CD14-positive monocyte (primary cell): ENCODE measurements at regions not wholly inside any gene's neighbourhood (a gene's known extent, or its start where the extent isn't known, plus 50 kb on each side); places are given as distances from the start of the nearest gene placed in this dataset.

Source experiments
- DNase-seq, 3 donors: peaks; one replicate each; pipeline ENCODE4 v3.0.0-alpha.2; 2011 to 2022
- H2AFZ ChIP-seq: 2 replicates; pipeline ENCODE4 v1.6.0; 2012; ENCODE audit warnings: mild to moderate bottlenecking, low read depth, low read length, inconsistent platforms; ENCODE audit not compliant: insufficient read depth, poor library complexity, severe bottlenecking
- H3K27ac ChIP-seq, 2 donors: 1 replicate in 1 of 2; 2 replicates in 1 of 2; pipeline ENCODE4 v1.5.1; 2012 to 2013; ENCODE audit warnings: low read length in 2 of 2, control low read depth in 1 of 2, inconsistent platforms in 1 of 2, low read depth in 1 of 2, mild to moderate bottlenecking in 1 of 2
- H3K27me3 ChIP-seq, 2 donors: one replicate each; pipeline versions ENCODE4 v1.6.0 to v1.6.1; 2011 to 2013; ENCODE audit warnings: low read length in 2 of 2; ENCODE audit not compliant: control insufficient read depth in 2 of 2, insufficient read depth in 2 of 2
- H3K36me3 ChIP-seq, 2 donors: replicated peaks in 1 of 2; 1 replicate in 1 of 2; 2 replicates in 1 of 2; pipeline versions ENCODE4 v1.5.1 to v1.6.1; 2012 to 2013; ENCODE audit warnings: low read length in 2 of 2, control low read depth in 1 of 2, inconsistent platforms in 1 of 2, mild to moderate bottlenecking in 1 of 2; ENCODE audit not compliant: insufficient read depth in 2 of 2, control insufficient read depth in 1 of 2
- H3K4me1 ChIP-seq, 2 donors: 1 replicate in 1 of 2; 2 replicates in 1 of 2; pipeline versions ENCODE4 v1.5.1 to v1.6.1; 2012 to 2013; ENCODE audit warnings: low read length in 2 of 2, control low read depth in 1 of 2, inconsistent platforms in 1 of 2, mild to moderate bottlenecking in 1 of 2, moderate library complexity in 1 of 2; ENCODE audit not compliant: insufficient read depth in 2 of 2, control insufficient read depth in 1 of 2
- H3K4me2 ChIP-seq: replicated peaks from 2 replicates; pipeline ENCODE3; 2012; ENCODE audit warnings: low read length, moderate library complexity, mild to moderate bottlenecking; ENCODE audit not compliant: poor library complexity, severe bottlenecking; ENCODE audit errors: extremely low read depth
- H3K4me3 ChIP-seq, 3 experiments: fragments of 200-600 bp in 1 of 3; sonication (generic) in 1 of 3; replicated peaks in 1 of 3; 1 replicate in 2 of 3; 2 replicates in 1 of 3; pipeline ENCODE4 v1.5.1; 2011 to 2013; ENCODE audit warnings: low read length in 3 of 3, mild to moderate bottlenecking in 3 of 3, control low read depth in 2 of 3, low read depth in 2 of 3, inconsistent platforms in 1 of 3, moderate library complexity in 1 of 3
- H3K79me2 ChIP-seq: 2 replicates; pipeline ENCODE4 v1.6.0; 2012; ENCODE audit warnings: mild to moderate bottlenecking, control low read depth, inconsistent platforms, low read length, moderate library complexity; ENCODE audit not compliant: insufficient read depth
- H3K9ac ChIP-seq: 2 replicates; pipeline ENCODE4 v1.6.0; 2017; ENCODE audit warnings: low read length, mild to moderate bottlenecking; ENCODE audit not compliant: insufficient read depth, poor library complexity, severe bottlenecking
- H3K9me3 ChIP-seq, 2 donors: replicated peaks in 1 of 2; 1 replicate in 1 of 2; 2 replicates in 1 of 2; pipeline versions ENCODE4 v1.5.1 to v1.6.1; 2012 to 2013; ENCODE audit warnings: low read length in 2 of 2, control low read depth in 1 of 2; ENCODE audit not compliant: control insufficient read depth in 1 of 2, insufficient read depth in 1 of 2
- H4K20me1 ChIP-seq: 2 replicates; pipeline ENCODE4 v1.6.0; 2012; ENCODE audit warnings: mild to moderate bottlenecking, low read length, control low read depth, moderate library complexity; ENCODE audit not compliant: insufficient read depth
- H3K27ac Mint-ChIP-seq, 7 donors: one replicate each; pipeline ENCODE4 v1.8.0; 2020; ENCODE audit warnings: mild to moderate bottlenecking in 7 of 7, mixed read lengths in 7 of 7, moderate library complexity in 6 of 7, inconsistent platforms in 2 of 7
- H3K27me3 Mint-ChIP-seq, 3 donors: one replicate each; pipeline ENCODE4 v1.8.0; 2021 to 2022; ENCODE audit warnings: low read depth in 3 of 3, mild to moderate bottlenecking in 3 of 3, mixed read lengths in 3 of 3, moderate library complexity in 3 of 3, inconsistent platforms in 1 of 3
- H3K36me3 Mint-ChIP-seq, 2 donors: one replicate each; pipeline ENCODE4 v1.8.0; 2020; ENCODE audit warnings: mixed read lengths in 2 of 2, inconsistent platforms in 1 of 2, mild to moderate bottlenecking in 1 of 2
- H3K4me1 Mint-ChIP-seq: one replicate; pipeline ENCODE4 v1.8.0; 2020; ENCODE audit warnings: mild to moderate bottlenecking, mixed read lengths
- H3K4me3 Mint-ChIP-seq, 2 donors: one replicate each; pipeline ENCODE4 v1.8.0; 2020; ENCODE audit warnings: mild to moderate bottlenecking in 2 of 2, mixed read lengths in 2 of 2, moderate library complexity in 1 of 2
- H3K9me3 Mint-ChIP-seq, 7 donors: one replicate each; pipeline ENCODE4 v1.8.0; 2020 to 2022; ENCODE audit warnings: mixed read lengths in 7 of 7, mild to moderate bottlenecking in 6 of 7, moderate library complexity in 6 of 7, inconsistent platforms in 2 of 7
- WGBS: methylation state at CpG from one replicate; pipeline ENCODE4 v1.1.5; 2013; ENCODE audit warnings: missing lambda C conversion rate; ENCODE audit not compliant: insufficient coverage; 5-methylcytosine and 5-hydroxymethylcytosine counted together
- intact Hi-C, 2 donors: fragments of 100-400 bp; cut with micrococcal nuclease; formaldehyde crosslinking; loops; one replicate each; pipeline versions ENCODE4 v1.15.0 to v1.15.1; 2023
- TF ChIP-seq, protein P1 (sequence below): fragments of 200-600 bp; IDR thresholded peaks from one replicate; pipeline ENCODE4 v1.8.0; 2022; ENCODE audit warnings: antibody characterized with exemption, mild to moderate bottlenecking

DNA sequence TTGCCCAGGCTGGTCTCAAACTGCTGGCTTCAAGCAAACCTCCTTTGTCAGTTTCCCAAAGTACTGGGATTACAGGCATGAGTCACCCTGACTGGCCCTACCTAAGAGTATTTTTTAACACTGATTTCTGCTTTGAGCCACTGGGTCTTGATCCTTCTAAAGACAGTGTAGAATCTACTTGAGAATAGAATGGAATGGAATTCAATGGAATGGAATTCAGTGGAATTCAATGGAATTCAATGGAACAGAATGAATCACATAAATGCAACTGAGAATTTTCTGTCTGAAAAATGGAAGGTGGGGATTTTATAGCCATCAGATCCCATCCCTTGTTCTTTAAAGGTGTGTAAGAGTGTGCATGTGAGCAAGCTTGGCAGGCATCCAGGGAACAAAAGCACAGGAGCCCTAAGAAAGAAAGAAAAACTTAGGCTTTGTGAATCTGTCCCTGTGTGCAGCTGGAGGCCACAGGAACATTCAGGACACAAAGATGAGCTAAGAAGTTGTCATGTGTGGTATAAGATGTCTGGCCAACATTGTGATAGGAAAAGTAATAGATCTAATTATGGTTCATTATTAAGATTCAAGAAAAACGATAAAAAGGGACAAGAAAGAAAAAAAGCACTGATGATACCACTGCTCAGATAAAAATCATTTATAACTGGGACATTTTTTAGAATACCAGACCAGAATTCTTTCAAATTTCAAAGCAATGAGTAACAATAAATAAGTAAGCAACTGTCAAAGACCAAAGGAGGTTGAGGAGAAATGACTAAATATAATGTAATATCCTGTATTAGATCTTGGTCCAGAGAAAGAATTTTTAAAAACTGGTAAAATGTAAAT is 681.0 kb upstream of the GJE1 start:
- no peaks in the 10 kb centered on the region for H3K36me3 ChIP-seq
- no peak overlapping the region for H3K27ac Mint-ChIP-seq

DNA sequence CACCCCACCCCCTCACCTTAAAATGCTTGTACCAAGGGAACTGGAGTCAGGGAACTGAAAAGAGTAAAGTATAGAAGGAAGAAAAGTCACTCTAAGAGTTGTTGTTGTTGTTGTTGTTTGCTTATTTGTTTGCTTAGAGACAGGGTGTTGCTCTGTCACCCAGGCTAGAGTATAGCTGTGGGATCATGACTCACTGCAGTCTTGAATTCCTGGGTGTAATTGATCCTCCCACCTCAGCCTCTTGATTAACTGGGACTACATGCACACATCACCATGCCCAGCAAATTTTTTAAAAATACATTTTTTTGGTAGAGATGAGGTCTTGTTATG is 681.6 kb upstream of the GJE1 start:
- H4K20me1 ChIP-seq: no peaks in the 10 kb centered on the region
- H3K36me3 ChIP-seq: no peaks in the 10 kb centered on the region
- peaks cover 1 to 15% (median 5%) of the 10 kb centered on the region in 7 donors for H3K9me3 Mint-ChIP-seq
- no peaks in the 10 kb centered on the region for H3K36me3 Mint-ChIP-seq
- TF ChIP-seq, protein P1, sequence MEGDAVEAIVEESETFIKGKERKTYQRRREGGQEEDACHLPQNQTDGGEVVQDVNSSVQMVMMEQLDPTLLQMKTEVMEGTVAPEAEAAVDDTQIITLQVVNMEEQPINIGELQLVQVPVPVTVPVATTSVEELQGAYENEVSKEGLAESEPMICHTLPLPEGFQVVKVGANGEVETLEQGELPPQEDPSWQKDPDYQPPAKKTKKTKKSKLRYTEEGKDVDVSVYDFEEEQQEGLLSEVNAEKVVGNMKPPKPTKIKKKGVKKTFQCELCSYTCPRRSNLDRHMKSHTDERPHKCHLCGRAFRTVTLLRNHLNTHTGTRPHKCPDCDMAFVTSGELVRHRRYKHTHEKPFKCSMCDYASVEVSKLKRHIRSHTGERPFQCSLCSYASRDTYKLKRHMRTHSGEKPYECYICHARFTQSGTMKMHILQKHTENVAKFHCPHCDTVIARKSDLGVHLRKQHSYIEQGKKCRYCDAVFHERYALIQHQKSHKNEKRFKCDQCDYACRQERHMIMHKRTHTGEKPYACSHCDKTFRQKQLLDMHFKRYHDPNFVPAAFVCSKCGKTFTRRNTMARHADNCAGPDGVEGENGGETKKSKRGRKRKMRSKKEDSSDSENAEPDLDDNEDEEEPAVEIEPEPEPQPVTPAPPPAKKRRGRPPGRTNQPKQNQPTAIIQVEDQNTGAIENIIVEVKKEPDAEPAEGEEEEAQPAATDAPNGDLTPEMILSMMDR: no peak
- no peak overlapping the region for H3K27ac ChIP-seq
- H3K9me3 ChIP-seq: peaks cover 0 to 3% of the 10 kb centered on the region in 2 donors
- H3K79me2 ChIP-seq: no peaks in the 10 kb centered on the region
- no peaks in the 10 kb centered on the region for H3K27me3 ChIP-seq
- peaks cover 0 to 3% (median 0%) of the 10 kb centered on the region in 3 donors for H3K27me3 Mint-ChIP-seq
- H3K4me3 ChIP-seq: no peak overlapping the region
- H3K27ac Mint-ChIP-seq: no peak overlapping the region
- intact Hi-C loops: no loop called here
- no peak overlapping the region for H3K4me3 Mint-ChIP-seq
- no peaks in the 10 kb centered on the region for H3K4me1 ChIP-seq
- H3K4me1 Mint-ChIP-seq: no peaks in the 10 kb centered on the region
- DNase-seq: no peak
- no peak overlapping the region for H3K9ac ChIP-seq
- no peak overlapping the region for H2AFZ ChIP-seq
- H3K4me2 ChIP-seq: no peak overlapping the region

More for the DNA sequence above, 681.0 kb upstream of the GJE1 start:
- intact Hi-C loops: no loop called here
- Histone ChIP-seq H3K4me2 (no peak overlapping the region), H3K79me2 (no peaks in the 10 kb centered on the region), H3K27ac (no peak overlapping the region), H3K4me3 (no peak overlapping the region), H3K9ac (no peak overlapping the region), H2AFZ (no peak overlapping the region), H3K9me3 (peaks cover 0 to 3% of the 10 kb centered on the region in 2 donors), H4K20me1 (no peaks in the 10 kb centered on the region), H3K4me1 (no peaks in the 10 kb centered on the region), H3K27me3 (no peaks in the 10 kb centered on the region)
- H3K4me3 Mint-ChIP-seq: no peak overlapping the region
- peaks cover 0 to 3% (median 0%) of the 10 kb centered on the region in 3 donors for H3K27me3 Mint-ChIP-seq
- TF ChIP-seq, protein P1: no peak
- H3K4me1 Mint-ChIP-seq: no peaks in the 10 kb centered on the region
- H3K9me3 Mint-ChIP-seq: peaks cover 1 to 15% (median 5%) of the 10 kb centered on the region in 7 donors
- no CpG with 5 or more reads among the region's 1 CpG for WGBS
- no peak for DNase-seq
- H3K36me3 Mint-ChIP-seq: no peaks in the 10 kb centered on the region
